ENCODE measurements at regions not wholly inside any gene's neighbourhood (a gene's known extent, or its start where the extent isn't known, plus 50 kb on each side); places are given as distances from the start of the nearest gene placed in this dataset.

DNA sequence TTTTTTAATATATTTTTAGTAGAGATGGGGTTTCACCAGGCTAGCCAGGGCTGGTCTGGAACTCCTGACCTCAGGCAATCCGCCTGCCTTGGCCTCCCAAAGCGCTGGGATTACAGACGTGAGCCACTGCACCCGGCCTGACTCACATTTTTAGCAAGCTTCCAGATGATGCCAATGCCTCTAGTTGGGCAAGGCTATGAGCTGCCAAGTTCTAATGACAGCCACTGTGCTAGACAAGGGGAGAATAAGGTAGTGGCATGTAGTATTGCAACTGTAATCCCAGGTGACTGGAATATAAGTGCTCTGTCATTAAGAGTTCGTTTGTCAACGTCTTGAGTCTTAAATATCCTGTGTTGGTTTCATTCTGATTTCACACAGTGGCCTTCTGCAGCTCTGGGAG is 96.7 kb downstream of the SLIT2 start:
- Histone ChIP-seq H3K9me3 (ENCODE audit: control insufficient read depth, insufficient read depth, low read length) (no peaks in the 10 kb centered on the region), H2AFZ (replicated peaks; ENCODE audit: low read length, poor library complexity) (no peak overlapping the region), H3K14ac (replicated peaks; ENCODE audit: low read depth, low read length) (no peak overlapping the region), H2BK5ac (ENCODE audit: low read depth, low read length, poor library complexity, severe bottlenecking) (no peak overlapping the region), H3K56ac (ENCODE audit: extremely low read depth, insufficient read depth, low read length) (no peak overlapping the region), H3K4me3 (ENCODE audit: insufficient read depth, low read depth, low read length) (no peak overlapping the region), H3K4ac (ENCODE audit: low read depth, low read length) (no peak overlapping the region), H2BK15ac (ENCODE audit: low read depth, low read length) (no peak overlapping the region), H3K9ac (ENCODE audit: low read depth, low read length) (no peak overlapping the region), H2BK120ac (ENCODE audit: low read depth, low read length) (no peak overlapping the region), H3K27me3 (ENCODE audit: control insufficient read depth, insufficient read depth, low read length) (no peaks in the 10 kb centered on the region), H3K36me3 (ENCODE audit: control insufficient read depth, insufficient read depth, low read length) (no peaks in the 10 kb centered on the region), H3K4me1 (ENCODE audit: control insufficient read depth, insufficient read depth, low read length) (no peaks in the 10 kb centered on the region), H2AK9ac (replicated peaks; ENCODE audit: low read depth, low read length, poor library complexity) (no peak overlapping the region), H3K4me2 (ENCODE audit: low read depth, low read length) (no peak overlapping the region), H3K18ac (ENCODE audit: low read depth, low read length) (no peak overlapping the region), H3K27ac (ENCODE audit: insufficient read depth, low read length) (no peak overlapping the region), H2AK5ac (ENCODE audit: low read depth, low read length) (no peak overlapping the region), H4K5ac (ENCODE audit: low read depth, low read length) (no peak overlapping the region), H2BK20ac (ENCODE audit: low read depth, low read length) (no peak overlapping the region), H3K23ac (ENCODE audit: low read depth, low read length) (no peak overlapping the region), H3K79me1 (ENCODE audit: low read depth in 1 of 2, low read length in 2 of 2) (no peaks in the 10 kb centered on the region), H4K20me1 (ENCODE audit: insufficient read depth, low read length) (no peaks in the 10 kb centered on the region), H4K8ac (ENCODE audit: low read depth in 2 of 2, low read length in 2 of 2) (no peak overlapping the region), H3K9me1 (ENCODE audit: insufficient read depth, low read length) (no peaks in the 10 kb centered on the region; the same call in 1 of the 2 replicates), H4K91ac (ENCODE audit: insufficient read depth, low read depth, low read length) (no peak overlapping the region)
- dilution Hi-C loops (cut with HindIII; ENCODE audit: low sequenced_read_pairs, unreplicated experiment) (no loop called here), in situ Hi-C loops (cut with MboI; ENCODE audit: low sequenced_read_pairs) (no loop called here), intact Hi-C loops (cut with micrococcal nuclease) (no loop called here)
- TF ChIP-seq SMC3 (IDR thresholded peaks at IDR 0.05; ENCODE audit: low read depth, low read length) (no peak), RAD21 (IDR thresholded peaks at IDR 0.05; ENCODE audit: low read length) (no peak)
- ATAC-seq (ENCODE audit: low read depth) (no peak), DNase-seq (no peak)
- POLR2A ChIA-PET (ENCODE audit: unreplicated experiment): no interaction called here
- no TSS peak for BruUV-seq (replicated peaks)
- CTCF ChIA-PET: no interaction called here
- WGBS, 2 experiments (ENCODE audit: extremely low coverage in 2 of 2, insufficient read length in 1 of 2): 95% methylated on average over 4 of the region's 6 CpGs; no CpG with 5 or more reads in 1 of the 2 experiments
